Renal pelvis (tissue), 1 donor: ENCODE measurements at regions not wholly inside any gene's neighbourhood (a gene's known extent, or its start where the extent isn't known, plus 50 kb on each side); places are given as distances from the start of the nearest gene placed in this dataset.
"Not testable (repeated sequence)": the region's sequence is repeated elsewhere in the genome, so short reads cannot be mapped to it uniquely, and the experiment has no call there.

Experiments
- DNase-seq: peaks from one replicate; pipeline ENCODE4 v3.0.0-alpha.2; 2013

DNA sequence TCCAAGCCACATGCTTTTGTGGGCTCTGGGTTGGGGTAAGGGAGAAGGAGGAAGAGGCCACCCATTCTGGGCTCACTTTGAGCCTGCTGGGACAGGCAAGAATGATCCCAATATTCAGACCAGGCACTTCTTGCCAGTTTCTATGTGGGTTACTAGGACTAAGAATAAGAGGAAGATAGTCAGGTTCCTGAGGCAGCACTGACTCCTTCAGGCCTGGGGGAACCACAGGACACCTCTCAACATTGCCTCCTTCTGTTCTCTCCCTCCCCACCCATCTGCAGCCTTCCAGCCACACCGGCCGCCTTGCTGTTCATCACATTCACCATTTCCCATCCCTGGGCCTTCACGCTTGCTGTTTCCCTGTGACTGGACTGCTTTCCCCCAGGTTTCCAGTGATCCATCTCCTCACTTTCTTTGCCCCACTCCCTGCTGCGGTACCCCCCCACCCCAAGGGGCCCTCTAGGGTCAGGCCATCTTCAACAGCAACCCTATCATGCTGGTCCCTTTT is 69.2 kb upstream of the SIRPA start:
- DNase-seq = no peak

DNA sequence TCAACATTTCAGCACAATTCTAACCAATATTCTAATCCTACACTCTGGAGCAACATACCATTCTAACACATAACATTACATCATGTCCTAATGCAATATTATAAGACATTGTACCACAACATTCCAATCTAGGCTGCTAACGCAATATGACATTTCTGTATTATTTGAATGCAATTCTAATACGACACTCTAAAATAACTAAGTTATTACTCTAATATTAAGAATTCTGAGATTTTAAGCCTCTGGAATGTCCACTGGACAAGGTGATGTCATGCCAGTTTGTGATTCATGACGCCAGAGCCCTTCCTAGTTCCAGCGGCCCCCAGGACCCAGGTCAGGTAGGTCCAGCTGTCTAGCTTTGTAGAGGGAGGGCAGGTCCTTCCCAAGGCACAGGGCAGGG is 69.7 kb upstream of the SIRPA start:
- DNase-seq = no peak

DNA sequence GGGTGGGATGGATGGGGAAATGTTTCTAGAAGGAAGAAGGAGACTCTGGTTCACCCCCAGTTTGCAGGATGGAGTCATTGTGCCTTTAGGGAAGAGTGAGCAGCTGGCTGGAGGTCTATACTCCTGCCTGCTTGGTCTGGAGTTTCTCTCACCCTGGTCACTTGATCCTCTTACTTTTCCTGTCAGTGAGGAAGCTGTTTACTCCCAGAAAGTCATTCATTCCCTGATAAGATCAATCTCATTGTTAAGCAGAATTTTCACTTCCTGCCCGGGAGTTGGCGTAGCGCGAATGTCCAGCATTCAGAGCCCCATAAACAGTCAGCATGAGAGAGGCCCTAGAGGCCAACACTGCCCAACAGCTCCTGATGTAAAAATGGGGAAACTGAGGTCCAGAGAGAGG is 70.4 kb upstream of the SIRPA start:
- no peak for DNase-seq

DNA sequence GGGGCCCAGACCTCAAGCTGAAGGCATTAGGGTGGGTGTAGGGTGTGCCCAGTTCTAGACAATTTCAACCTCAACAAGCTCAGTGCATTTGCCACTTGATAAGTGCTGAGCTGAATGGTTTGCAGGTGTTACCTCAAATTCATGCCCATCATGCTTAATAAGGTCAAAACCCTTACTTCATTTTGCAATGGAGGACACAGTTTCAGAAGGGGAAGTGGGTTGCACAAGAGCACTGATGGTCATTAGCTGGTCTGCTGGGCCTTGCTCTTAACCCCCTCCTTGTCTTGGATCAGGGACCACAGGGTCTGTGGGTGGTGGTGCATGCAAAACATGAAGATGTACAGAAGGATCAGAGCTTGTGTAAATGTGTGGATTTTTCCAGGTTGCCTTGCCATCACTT is 71.0 kb upstream of the SIRPA start:
- DNase-seq = no peak

DNA sequence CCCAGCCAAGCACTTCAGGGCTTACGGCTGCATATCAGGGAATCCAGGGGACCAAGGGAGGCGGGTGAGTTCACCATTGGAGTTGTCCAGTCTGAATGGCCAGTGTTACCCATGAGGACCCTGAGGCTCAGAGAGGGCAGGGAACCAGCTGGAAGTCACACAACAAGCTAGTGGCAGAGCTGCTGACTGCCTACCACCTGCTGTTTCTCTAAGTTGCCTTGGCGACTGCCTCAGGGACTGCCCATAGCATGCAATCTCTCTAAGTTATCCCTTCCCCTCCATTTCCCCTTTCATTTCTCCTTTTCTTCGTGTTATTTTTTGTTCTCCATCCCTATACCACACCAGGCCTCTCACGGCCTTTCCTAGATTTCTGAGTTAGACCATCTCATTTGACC is 71.8 kb upstream of the SIRPA start:
- no peak for DNase-seq

DNA sequence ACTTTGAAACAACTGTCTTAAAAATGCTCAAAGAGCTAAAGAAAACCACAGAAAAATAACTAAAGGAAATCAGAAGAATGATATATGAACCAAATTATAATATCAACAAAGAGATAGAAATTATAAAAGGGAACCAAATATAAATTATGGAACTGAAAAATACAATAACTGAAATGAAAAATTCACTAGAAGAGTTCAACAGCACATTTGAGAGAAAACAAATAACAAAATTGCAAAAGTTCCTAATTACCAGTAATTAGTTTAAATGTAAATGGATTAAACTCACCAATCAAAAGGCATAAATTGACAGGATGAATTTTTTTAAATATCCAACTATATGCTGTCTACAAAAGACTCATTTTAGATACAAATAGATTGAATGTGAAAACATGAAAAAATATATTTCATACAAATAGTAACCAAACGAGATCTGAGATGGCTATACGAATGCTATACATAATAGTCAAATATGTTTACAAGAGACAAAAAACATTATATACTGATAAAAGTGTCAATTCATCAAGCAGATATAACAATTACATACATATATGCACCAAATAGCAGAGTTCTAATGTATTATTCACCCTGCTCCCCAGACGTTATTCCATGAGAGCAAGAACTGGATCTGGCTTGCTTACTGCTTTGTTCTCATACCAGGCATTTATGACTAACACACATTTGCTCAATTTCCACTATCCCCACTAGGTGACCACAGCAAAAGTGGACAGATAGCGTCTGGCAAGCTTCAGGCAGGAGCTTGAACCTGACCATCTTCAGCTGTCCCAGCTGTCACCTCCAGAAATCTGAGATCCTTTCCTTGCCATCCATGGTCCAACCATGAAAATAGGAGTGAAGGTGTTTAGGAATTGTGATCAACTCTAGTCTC is 72.4 kb upstream of the SIRPA start:
- DNase-seq = no peak

DNA sequence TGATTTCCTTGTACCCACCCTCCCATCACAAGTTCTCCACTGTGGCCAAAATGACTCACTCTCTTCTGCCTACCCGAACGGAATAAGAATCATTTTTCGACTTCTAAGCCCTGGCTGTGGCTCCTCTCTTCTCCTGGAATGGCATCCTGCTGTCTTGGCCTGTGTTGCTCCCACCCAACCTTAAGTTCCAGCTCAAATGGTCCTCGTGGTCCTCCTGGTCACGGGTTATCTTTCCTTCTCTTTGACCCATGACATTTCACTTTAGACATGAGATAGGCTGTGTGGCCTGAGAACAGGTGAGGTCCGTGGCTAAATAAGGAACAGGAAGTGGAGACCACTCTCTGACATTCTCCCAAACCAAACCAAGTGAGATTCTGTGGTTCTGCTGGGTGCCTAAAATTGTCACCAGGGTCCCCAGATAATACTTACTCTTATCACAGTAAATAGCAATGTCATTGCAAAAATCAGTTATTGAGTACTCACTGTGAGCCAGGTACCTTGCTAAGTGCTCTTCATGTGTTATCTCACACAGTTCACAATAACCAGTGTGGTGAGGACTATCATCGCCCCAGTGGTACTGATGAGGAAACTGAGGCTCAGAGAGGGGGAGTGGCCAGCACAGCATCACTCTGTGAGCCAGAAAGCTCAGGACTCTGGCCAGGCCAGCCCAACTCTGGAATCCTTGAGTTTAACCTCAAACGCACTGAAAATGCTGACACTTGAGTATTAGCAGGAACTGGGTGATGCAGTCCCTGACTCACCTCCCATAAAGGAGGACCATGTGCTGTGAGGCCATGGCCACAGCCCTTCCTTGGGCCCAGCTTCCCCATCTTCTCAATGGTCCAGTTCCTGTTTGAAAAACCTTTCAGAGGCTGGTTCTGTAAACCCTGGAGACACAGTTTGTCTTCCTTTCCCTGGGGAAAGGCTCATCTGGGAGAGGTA is 74.8 kb upstream of the SIRPA start:
- DNase-seq = no peak

DNA sequence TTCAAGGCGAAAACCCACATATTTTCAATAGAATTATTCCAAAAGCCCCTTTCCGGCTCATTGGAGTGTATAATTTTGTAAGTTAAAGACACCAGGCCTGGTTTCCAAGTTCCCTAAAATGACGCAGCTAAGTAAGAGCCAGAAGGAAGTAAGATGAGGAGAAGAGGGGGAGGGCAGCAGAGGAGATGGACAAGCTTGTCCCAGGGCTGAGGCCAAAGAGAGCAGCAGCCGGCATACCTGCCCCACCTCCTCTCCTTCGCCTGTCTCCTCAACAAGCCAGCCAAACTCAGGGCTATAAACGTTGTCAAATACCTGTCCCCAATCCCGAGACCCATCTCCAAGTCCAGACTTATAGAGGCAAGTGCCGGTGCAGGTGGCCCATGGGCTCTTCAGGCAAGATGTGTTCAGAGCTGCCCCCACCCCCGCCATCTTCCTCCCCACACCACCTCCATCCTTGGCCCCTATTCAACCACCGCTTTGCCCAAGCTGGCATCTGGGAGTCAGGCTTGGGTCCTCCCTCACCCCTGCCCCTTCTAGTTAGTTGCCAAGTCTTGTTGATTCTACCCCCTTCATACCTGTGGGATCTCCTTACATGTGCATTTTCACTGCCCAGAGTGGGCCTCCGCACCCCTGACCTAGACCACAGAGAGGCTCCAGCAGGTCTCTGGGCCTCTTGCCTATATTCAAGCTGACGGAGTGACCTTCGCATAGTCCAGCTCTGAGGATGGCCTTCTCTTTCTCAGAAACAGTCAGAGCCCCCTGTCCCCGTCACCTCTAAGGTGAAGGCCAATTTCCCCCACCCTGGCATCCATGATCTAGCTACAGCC is 75.7 kb upstream of the SIRPA start:
- no peak for DNase-seq

DNA sequence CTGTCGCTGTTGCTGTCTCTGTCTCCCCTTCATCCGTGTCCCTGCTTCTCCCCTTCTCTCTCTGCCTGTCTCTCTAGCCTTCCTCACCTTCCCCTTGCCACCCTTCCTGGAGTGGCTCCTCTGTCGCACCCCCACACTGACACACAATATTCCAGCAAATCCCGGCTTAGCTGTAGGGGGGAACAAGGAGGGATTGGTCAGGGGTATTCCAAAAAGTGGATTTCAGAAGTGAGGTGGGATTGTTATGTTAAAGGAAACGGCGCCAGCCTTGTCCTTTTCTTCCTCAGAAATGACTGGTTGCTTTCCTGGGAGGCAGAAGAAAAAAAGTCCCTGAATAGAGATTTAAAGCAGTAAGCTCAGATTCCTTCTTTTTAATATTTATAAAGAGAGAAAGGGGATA is 76.3 kb upstream of the SIRPA start:
- no peak for DNase-seq

DNA sequence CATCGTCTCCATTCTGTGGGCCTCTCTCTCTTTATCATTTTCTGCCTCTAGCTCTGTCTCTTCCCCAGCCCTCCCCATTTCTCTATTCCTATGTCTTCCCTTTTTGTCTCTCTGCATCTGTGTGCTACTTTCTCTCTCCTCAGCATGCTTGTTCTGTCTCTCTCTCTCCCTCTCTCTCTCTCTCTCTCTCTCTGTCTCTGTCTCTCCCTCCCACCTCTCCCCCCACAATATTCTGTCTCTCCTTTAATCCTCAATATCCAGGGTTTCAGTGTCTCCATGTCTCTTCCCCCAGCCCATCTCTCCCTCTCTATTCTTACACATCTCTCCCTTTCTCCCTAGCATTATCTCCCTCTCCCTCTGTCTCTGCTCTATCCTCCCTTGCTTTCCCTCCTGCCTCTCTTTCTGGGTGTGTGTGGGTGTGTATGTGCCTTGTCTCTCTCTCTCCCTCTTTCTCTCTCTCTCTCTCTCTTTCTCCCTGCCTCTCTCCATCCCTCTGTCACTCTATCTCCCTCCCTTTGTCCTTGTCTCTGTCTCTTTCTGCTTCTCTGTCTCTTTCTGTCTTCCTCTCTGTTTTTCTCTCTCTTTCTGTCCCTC is 76.9 kb upstream of the SIRPA start:
- DNase-seq = no peak

DNA sequence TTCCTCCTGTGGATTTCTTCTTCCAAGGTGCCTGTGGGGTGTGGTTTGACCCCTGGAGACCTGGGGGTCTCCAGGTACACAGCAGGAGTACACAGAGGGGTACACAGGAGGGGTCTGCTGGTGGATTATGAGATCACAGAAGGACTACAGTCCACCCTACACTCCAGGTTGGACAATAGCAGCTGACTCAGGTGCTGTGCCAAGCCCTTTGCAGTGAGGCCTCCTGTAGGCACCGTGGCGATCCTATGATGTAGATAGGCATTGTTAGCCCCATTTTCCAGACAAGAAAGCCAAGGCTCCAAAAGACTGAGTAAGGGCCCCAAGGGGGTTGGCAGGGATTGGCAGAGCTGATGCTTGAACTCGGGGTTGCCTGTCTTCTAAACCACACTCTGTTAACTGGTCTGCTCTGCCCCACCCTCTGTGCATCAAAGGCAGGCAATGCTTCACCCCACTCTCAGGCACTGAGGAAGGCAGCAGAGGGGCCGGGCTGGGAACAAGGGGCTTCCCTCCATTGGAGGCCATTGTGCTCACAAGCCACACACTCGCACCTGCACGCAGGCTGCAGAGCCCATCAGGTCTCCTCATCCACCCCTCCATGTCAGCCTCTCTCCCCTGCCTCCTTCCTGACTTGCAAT is 77.5 kb upstream of the SIRPA start:
- DNase-seq = no peak

DNA sequence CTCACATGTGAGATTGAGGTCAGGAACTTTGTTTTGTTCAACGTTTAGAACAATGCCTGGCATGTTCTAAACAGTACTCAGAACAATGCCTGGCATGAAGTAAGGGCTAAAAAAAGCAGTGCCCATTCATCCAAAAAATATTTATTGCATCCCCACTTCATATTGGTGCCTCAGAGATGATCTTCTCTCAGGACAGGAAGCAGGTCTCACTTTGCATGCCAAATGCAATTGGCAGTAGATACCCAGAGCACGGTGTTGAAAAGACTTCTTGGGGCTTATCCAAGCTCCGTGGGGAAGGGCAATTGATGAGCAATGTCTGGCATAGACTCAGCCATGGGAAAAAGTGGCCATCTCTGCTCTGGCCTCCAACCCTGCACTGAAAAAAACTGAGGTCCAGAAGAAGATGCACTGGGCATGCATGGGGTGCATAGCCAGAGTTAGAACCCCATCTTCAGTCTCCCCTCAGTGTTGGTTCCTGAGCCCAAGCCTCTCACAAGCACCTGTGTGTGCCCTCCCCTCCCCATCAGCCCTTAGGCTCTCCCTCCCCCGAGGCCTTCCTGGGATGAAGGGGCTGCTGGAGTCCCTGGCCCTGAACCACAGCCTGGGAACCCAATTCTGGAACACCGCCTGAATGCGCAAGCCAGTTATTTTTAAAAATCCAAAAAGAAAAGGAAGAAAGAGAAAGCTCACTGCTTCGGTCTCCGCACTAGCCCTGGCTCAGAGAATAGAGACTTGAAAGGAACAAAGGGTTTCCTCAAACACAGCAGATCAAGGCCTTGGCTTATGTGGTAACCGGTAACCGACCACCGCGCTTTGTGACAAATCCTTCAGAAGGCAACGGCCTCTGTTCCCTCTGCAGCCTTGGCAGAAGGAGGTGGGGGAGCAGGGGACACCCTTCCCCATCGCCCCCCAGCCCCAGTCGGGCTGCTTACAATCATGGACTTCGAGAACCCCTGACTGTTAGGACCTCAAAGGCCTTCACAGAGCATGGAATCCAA is 78.5 kb upstream of the SIRPA start:
- no peak for DNase-seq

DNA sequence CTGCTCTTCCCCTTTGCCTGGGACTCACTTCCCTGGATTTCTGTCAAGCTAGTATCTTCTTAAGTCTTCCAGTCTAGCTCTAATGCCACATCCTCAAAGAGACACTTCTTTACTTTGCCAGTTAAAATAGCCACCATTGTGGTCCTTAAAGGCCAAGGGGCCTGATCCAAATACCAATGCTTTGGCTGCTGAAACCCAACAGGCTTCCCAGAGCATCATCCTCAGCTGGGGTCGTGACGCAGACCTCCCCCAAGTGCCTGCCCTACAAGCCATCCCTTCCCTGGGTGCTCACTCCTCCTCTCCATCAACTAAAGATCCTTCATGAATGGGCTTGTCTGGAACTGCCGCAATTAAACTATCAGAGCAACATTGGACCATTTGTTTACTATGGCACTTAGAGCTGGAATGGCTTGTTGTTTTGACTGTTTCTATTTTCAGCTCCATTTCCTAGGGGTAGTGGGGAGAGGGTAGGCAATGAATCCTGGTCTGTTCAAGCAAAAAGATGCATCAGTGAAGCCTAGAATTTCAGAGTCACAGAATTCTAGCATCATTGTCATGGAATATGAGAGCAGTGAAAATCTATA is 79.6 kb upstream of the SIRPA start:
- DNase-seq = no peak

DNA sequence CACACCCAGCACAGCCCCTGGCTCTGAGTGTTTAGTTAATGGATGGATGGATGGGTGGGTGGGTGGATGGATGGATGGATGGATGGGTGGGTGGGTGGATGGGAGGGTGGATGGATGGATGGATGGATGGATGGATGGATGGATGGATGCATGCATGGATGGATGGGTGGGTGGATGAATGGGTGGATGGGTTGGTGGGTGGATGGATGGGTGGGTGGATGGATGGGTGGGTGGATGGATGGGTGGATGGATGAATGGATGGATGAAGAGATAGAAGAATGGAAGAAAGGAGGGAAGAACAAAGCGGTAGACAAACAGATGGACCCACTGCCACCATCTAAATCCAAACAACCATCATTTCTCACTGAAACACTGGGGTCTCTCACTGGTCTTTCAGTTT is 80.3 kb upstream of the SIRPA start:
- DNase-seq = not testable (repeated sequence)

DNA sequence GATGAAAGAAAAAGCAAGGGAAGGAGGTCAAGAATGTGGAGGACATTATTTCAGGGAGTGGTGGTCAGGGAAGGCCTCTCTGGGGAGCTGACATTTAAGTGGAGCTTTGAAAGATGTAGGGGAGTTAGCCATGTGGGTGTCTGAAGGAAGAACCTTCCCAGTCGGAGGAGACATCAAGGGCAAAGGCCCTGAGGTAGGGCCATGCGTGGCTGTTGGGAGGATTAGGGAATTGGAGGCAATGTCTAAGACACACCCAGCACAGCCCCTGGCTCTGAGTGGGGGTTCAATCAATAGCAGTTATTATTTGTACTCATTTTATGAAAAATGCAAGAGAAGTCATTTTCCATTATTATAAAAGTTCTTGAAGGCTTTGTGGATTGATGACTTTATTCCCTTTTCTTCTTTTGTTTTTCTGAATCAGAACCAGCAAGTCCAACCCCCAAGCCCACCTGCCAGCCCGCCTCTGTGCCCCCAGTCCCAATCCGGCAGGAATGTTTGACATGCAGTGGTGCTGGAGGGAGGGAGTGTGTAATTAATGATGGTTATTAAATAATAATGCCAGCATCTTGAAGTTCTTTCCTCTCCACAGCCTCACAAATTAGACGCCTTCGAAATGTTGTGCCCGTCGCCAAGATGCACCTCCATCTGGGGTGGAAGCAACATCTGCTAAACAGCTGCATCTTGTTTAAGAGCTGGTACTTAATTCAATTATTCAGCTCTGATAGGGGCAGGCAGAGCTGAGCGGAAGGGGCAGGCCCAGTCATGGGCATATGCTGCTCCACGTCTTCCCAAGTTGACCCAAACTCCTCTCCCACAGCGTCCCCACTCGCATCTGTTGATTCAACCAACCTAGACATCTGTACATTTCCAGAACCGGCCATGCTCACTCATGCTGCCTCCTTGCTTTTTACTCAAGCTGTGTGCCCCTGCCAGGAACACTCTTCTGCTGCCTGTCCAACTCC is 81.3 kb upstream of the SIRPA start:
- no peak for DNase-seq

DNA sequence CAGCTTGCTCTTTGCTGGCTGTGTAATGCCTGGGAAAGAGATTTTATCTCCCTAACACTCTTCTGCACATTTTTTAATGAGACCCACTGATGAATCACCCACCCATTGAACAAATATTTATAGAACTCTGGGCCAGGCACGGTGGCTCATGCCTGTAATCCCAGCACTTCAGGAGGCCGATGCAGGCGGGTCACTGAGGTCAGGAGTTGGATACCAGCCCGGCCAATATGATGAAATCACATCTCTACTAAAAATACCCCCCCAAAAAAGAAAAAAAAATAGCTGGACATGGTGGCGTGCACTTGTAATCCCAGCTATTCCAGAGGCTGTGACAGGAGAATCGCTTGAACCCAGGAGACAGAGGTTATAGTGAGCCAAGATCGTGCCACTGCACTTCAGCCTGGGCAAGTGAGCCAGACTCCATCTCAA is 82.1 kb upstream of the SIRPA start:
- no peak for DNase-seq

DNA sequence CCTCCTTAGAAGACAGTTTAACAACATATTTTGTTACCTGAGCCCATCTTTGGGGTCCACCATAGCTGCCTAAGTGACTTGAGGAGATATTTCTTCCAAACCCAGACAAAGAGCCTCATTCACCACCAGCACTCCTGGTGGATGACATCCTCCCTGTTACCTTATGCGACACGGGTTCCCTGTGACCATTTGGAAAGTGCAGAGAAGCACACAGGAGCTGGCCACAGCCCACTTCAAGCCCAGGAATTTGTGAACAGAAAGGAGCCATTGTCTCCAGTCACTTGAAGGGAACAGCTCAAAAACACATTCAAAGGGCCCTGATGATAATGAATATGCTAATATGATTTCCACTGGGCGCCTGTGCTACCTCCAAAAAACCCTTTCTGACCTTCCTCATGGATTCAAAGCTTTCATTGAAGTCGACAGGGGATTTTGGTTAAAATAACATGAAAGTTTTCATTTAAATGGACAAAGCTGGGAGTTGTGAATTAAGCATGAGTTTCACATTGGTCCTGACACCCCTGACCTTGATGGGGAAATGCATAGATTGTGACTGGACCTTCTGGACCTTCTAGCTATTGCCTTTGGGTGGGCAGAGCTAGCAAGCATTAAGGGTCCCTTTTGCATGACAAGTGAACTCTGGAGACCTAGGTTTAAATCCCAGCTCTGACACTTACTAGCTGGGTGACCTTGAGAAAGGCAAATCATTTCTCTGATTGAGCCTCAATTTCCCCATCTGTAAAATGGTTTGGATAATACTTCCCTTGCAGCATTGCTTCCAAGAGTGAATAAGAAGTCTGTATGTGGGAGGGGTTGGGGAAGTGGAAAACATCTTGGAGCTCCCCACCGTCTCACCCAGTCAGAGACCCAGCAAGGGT is 83.3 kb upstream of the SIRPA start:
- no peak for DNase-seq
